Astrocyte (in vitro differentiated cells and primary cell): ENCODE measurements at regions not wholly inside any gene's neighbourhood (a gene's known extent, or its start where the extent isn't known, plus 50 kb on each side); places are given as distances from the start of the nearest gene placed in this dataset.

Experiments
- DNase-seq: peaks from one replicate; pipeline ENCODE4 v3.0.0-alpha.2; 2010; ENCODE audit warnings: low read depth
- FAIRE-seq: peaks from 2 replicates; lab custom pipeline; 2011; peaks lifted over from hg19 to GRCh38; lab: Jason Lieb, UNC
- H2AFZ ChIP-seq: 2 replicates; pipeline ENCODE4 v1.6.0; 2012; ENCODE audit warnings: low read depth, low read length, inconsistent platforms
- H3K27ac ChIP-seq: 2 replicates; pipeline ENCODE4 v1.5.1; 2011; ENCODE audit warnings: low read depth, low read length, inconsistent platforms
- H3K27me3 ChIP-seq: 2 replicates; pipeline ENCODE4 v1.6.0; 2011; ENCODE audit warnings: low read length, inconsistent platforms; ENCODE audit not compliant: insufficient read depth
- H3K36me3 ChIP-seq: 2 replicates; pipeline ENCODE4 v1.5.1; 2011; ENCODE audit warnings: low read length, inconsistent platforms; ENCODE audit not compliant: insufficient read depth
- H3K4me1 ChIP-seq: 2 replicates; pipeline ENCODE4 v1.5.1; 2011; ENCODE audit warnings: low read length, inconsistent platforms; ENCODE audit not compliant: insufficient read depth
- H3K4me2 ChIP-seq: 2 replicates; pipeline ENCODE4 v1.6.0; 2012; ENCODE audit warnings: low read length, inconsistent platforms
- H3K4me3 ChIP-seq: 2 replicates; pipeline ENCODE4 v1.5.1; 2011; ENCODE audit warnings: low read depth, mild to moderate bottlenecking, low read length, inconsistent platforms; ENCODE audit not compliant: insufficient read depth
- H3K79me2 ChIP-seq: 2 replicates; pipeline ENCODE4 v1.6.0; 2012; ENCODE audit warnings: mild to moderate bottlenecking, low read length, inconsistent platforms; ENCODE audit not compliant: insufficient read depth
- H3K9ac ChIP-seq: 2 replicates; pipeline ENCODE4 v1.6.0; 2012; ENCODE audit warnings: mild to moderate bottlenecking, low read length, inconsistent platforms
- H3K9me3 ChIP-seq: 2 replicates; pipeline ENCODE4 v1.5.1; 2012; ENCODE audit warnings: low read depth, mild to moderate bottlenecking, low read length, inconsistent platforms; ENCODE audit not compliant: insufficient read depth
- H4K20me1 ChIP-seq: 2 replicates; pipeline ENCODE4 v1.6.0; 2012; ENCODE audit warnings: low read length, inconsistent platforms; ENCODE audit not compliant: insufficient read depth
- H3K27ac Mint-ChIP-seq: one replicate; pipeline ENCODE4 v1.8.0; 2021; ENCODE audit warnings: mild to moderate bottlenecking, mixed read lengths; ENCODE audit not compliant: unreplicated experiment
- H3K27me3 Mint-ChIP-seq: one replicate; pipeline ENCODE4 v1.8.0; 2021; ENCODE audit warnings: low read depth, mixed read lengths; ENCODE audit not compliant: unreplicated experiment
- H3K36me3 Mint-ChIP-seq: one replicate; pipeline ENCODE4 v1.8.0; 2021; ENCODE audit warnings: low read depth, mixed read lengths; ENCODE audit not compliant: unreplicated experiment
- H3K4me1 Mint-ChIP-seq: one replicate; pipeline ENCODE4 v1.8.0; 2021; ENCODE audit warnings: low read depth, mixed read lengths; ENCODE audit not compliant: unreplicated experiment
- H3K4me3 Mint-ChIP-seq: one replicate; pipeline ENCODE4 v1.8.0; 2021; ENCODE audit warnings: mild to moderate bottlenecking, moderate library complexity, mixed read lengths; ENCODE audit not compliant: unreplicated experiment
- H3K9me3 Mint-ChIP-seq: one replicate; pipeline ENCODE4 v1.8.0; 2021; ENCODE audit warnings: mild to moderate bottlenecking, mixed read lengths; ENCODE audit not compliant: unreplicated experiment
- CTCF ChIP-seq: IDR thresholded peaks from 2 replicates; pipeline ENCODE4 v1.5.1; 2011; ENCODE audit warnings: low read depth, mild to moderate bottlenecking, inconsistent platforms, low read length, moderate library complexity; ENCODE audit not compliant: insufficient read depth
- EZH2 ChIP-seq: IDR thresholded peaks from 2 replicates; pipeline ENCODE4 v1.6.1; 2012; ENCODE audit warnings: mild to moderate bottlenecking, low read length, inconsistent platforms; ENCODE audit not compliant: insufficient read depth

- H3K36me3 ChIP-seq: no peaks in the 10 kb centered on the region
- H3K4me2 ChIP-seq: no peak overlapping the region
- no peaks in the 10 kb centered on the region for H3K79me2 ChIP-seq
- no peaks in the 10 kb centered on the region for H3K27me3 ChIP-seq
- no peaks in the 10 kb centered on the region for H4K20me1 ChIP-seq
- no peak overlapping the region for H3K4me3 ChIP-seq
- Mint-ChIP-seq H3K4me3 (no peak overlapping the region), H3K36me3 (no peaks in the 10 kb centered on the region), H3K27me3 (no peaks in the 10 kb centered on the region), H3K4me1 (peaks cover 6% of the 10 kb centered on the region), H3K27ac (no peak overlapping the region), H3K9me3 (no peaks in the 10 kb centered on the region)
- no peak overlapping the region for H3K9ac ChIP-seq
- peaks cover 9% of the 10 kb centered on the region for H3K4me1 ChIP-seq
- H3K27ac ChIP-seq: no peak overlapping the region
- DNase-seq (no peak), FAIRE-seq (no peak)
- no peak overlapping the region for H2AFZ ChIP-seq
- no peak for TF ChIP-seq EZH2
- no peaks in the 10 kb centered on the region for H3K9me3 ChIP-seq
These were observed 56.9 kb upstream of the RGS1 start for GRCh38 chr1:192518700-192519099.

GRCh38 chr1:192521734-192522133 lies 53.8 kb upstream of the RGS1 start:
- H3K27ac Mint-ChIP-seq: no peak overlapping the region
- no peak for FAIRE-seq
- H2AFZ ChIP-seq: peak overlapping the region; percentile 19

GRCh38 chr1:192522673-192523072 lies 52.9 kb upstream of the RGS1 start:
- peaks cover 13% of the 10 kb centered on the region for H3K4me1 ChIP-seq
- no peak overlapping the region for H3K9ac ChIP-seq
- FAIRE-seq (peak; percentile 72), DNase-seq (peak; percentile 45)
- H3K4me3 Mint-ChIP-seq: no peak overlapping the region
- TF ChIP-seq CTCF (no peak), EZH2 (no peak)
- peak overlapping the region; percentile 7 for H3K4me2 ChIP-seq
- peaks cover 14% of the 10 kb centered on the region for H3K4me1 Mint-ChIP-seq
- H4K20me1 ChIP-seq: no peaks in the 10 kb centered on the region
- H3K27ac Mint-ChIP-seq: no peak overlapping the region
- no peak overlapping the region for H3K4me3 ChIP-seq
- H3K27me3 ChIP-seq: no peaks in the 10 kb centered on the region
- no peak overlapping the region for H2AFZ ChIP-seq
- H3K27me3 Mint-ChIP-seq: no peaks in the 10 kb centered on the region
- no peaks in the 10 kb centered on the region for H3K36me3 Mint-ChIP-seq
- peak overlapping the region; percentile 17 for H3K27ac ChIP-seq
- H3K79me2 ChIP-seq: no peaks in the 10 kb centered on the region
- no peaks in the 10 kb centered on the region for H3K9me3 Mint-ChIP-seq
- no peaks in the 10 kb centered on the region for H3K36me3 ChIP-seq
- no peaks in the 10 kb centered on the region for H3K9me3 ChIP-seq

More at GRCh38 chr1:192521734-192522133, 53.8 kb upstream of the RGS1 start:
- no peaks in the 10 kb centered on the region for H4K20me1 ChIP-seq
- H3K9ac ChIP-seq: no peak overlapping the region
- peaks cover 13% of the 10 kb centered on the region for H3K4me1 ChIP-seq
- no peaks in the 10 kb centered on the region for H3K9me3 ChIP-seq
- H3K27me3 ChIP-seq: no peaks in the 10 kb centered on the region
- no peak overlapping the region for H3K27ac ChIP-seq
- no peak for TF ChIP-seq EZH2
- no peak for TF ChIP-seq CTCF
- no peaks in the 10 kb centered on the region for H3K79me2 ChIP-seq
- Mint-ChIP-seq H3K36me3 (no peaks in the 10 kb centered on the region), H3K27me3 (no peaks in the 10 kb centered on the region), H3K4me1 (peaks cover 14% of the 10 kb centered on the region), H3K4me3 (no peak overlapping the region), H3K9me3 (no peaks in the 10 kb centered on the region)
- DNase-seq: no peak
- no peak overlapping the region for H3K4me3 ChIP-seq
- no peaks in the 10 kb centered on the region for H3K36me3 ChIP-seq
- H3K4me2 ChIP-seq: no peak overlapping the region
